ENCODE measurements at regions not wholly inside any gene's neighbourhood (a gene's known extent, or its start where the extent isn't known, plus 50 kb on each side); places are given as distances from the start of the nearest gene placed in this dataset.
"Not testable (repeated sequence)": the region's sequence is repeated elsewhere in the genome, so short reads cannot be mapped to it uniquely, and the experiment has no call there.

GRCh38 chr4:111296466-111296865 lies 673.6 kb upstream of the PITX2 start:
- no peak for DNase-seq

GRCh38 chr4:111303806-111304205 lies 680.9 kb upstream of the PITX2 start:
- no peak for DNase-seq

- DNase-seq = no peak
Measured at GRCh38 chr4:111323496-111323895, 700.6 kb upstream of the PITX2 start.

GRCh38 chr4:111323916-111324315 lies 701.0 kb upstream of the PITX2 start:
- DNase-seq = no peak

GRCh38 chr4:111326450-111326849 lies 703.6 kb upstream of the PITX2 start:
- DNase-seq = no peak

- DNase-seq = no peak
Measured at GRCh38 chr4:111330786-111331185, 707.9 kb upstream of the PITX2 start.

- DNase-seq = no peak
Measured at GRCh38 chr4:111334361-111334760, 711.5 kb upstream of the PITX2 start.

GRCh38 chr4:111337186-111337876 lies 714.5 kb upstream of the PITX2 start:
- DNase-seq = not testable (repeated sequence)

- DNase-seq = no peak
Measured at GRCh38 chr4:111359602-111360001, 736.7 kb upstream of the PITX2 start.

- no peak for DNase-seq
Measured at GRCh38 chr4:111360906-111361305, 738.0 kb upstream of the PITX2 start.

- DNase-seq = no peak
Measured at GRCh38 chr4:111362941-111363361, 740.1 kb upstream of the PITX2 start.

- DNase-seq = not testable (repeated sequence)
Measured at GRCh38 chr4:111377880-111378279, 755.0 kb upstream of the PITX2 start.

- no peak for DNase-seq
Measured at GRCh38 chr4:111388561-111388960, 756.7 kb upstream of the FAM241A start.

- no peak for DNase-seq
Measured at GRCh38 chr4:111391829-111392228, 753.4 kb upstream of the FAM241A start.

- DNase-seq = peak; percentile 22
Measured at GRCh38 chr4:111393781-111394180, 751.5 kb upstream of the FAM241A start.

- DNase-seq = no peak
Measured at GRCh38 chr4:111398906-111399330, 746.3 kb upstream of the FAM241A start.

GRCh38 chr4:111399623-111400022 lies 745.6 kb upstream of the FAM241A start:
- DNase-seq = peak; percentile 6

GRCh38 chr4:111400741-111401140 lies 744.5 kb upstream of the FAM241A start:
- DNase-seq = peak; percentile 14

GRCh38 chr4:111404673-111405072 lies 740.6 kb upstream of the FAM241A start:
- DNase-seq = no peak

GRCh38 chr4:111405989-111406388 lies 739.3 kb upstream of the FAM241A start:
- no peak for DNase-seq

GRCh38 chr4:111410571-111410970 lies 734.7 kb upstream of the FAM241A start:
- DNase-seq = no peak

GRCh38 chr4:111417521-111417920 lies 727.7 kb upstream of the FAM241A start:
- no peak for DNase-seq

GRCh38 chr4:111433441-111433840 lies 711.8 kb upstream of the FAM241A start:
- DNase-seq = no peak

GRCh38 chr4:111434586-111434985 lies 710.7 kb upstream of the FAM241A start:
- DNase-seq = no peak

All from NCI-H1048 (cell line).